Mesendoderm (in vitro differentiated cells): ENCODE measurements at regions not wholly inside any gene's neighbourhood (a gene's known extent, or its start where the extent isn't known, plus 50 kb on each side); places are given as distances from the start of the nearest gene placed in this dataset.

ENCODE experiments used
- DNase-seq: peaks from one replicate; pipeline ENCODE4 v3.0.0; 2013
- H2AK5ac ChIP-seq: 2 replicates; pipeline ENCODE4 v1.6.1; 2013; ENCODE audit warnings: low read length, inconsistent platforms
- H2BK120ac ChIP-seq: 2 replicates; pipeline ENCODE4 v1.6.1; 2013; ENCODE audit warnings: low read depth, mild to moderate bottlenecking, low read length, moderate library complexity, mixed read lengths
- H2BK15ac ChIP-seq: replicated peaks from 2 replicates; pipeline ENCODE4 v1.6.1; 2013; ENCODE audit warnings: low read depth, mild to moderate bottlenecking, moderate library complexity
- H2BK5ac ChIP-seq: 2 replicates; pipeline ENCODE4 v1.6.1; 2013; ENCODE audit warnings: low read length, inconsistent platforms
- H3K18ac ChIP-seq: 2 replicates; pipeline ENCODE4 v1.6.1; 2013; ENCODE audit warnings: mild to moderate bottlenecking, low read length, mixed read lengths
- H3K23ac ChIP-seq: one replicate; pipeline ENCODE4 v1.6.1; 2013; ENCODE audit warnings: low read length
- H3K27ac ChIP-seq: 2 replicates; pipeline ENCODE4 v1.5.1; 2013; ENCODE audit warnings: low read depth, mild to moderate bottlenecking, inconsistent platforms, low read length, moderate library complexity
- H3K27me3 ChIP-seq: 2 replicates; pipeline ENCODE4 v1.6.1; 2013; ENCODE audit warnings: low read length, control low read depth, mild to moderate bottlenecking, inconsistent platforms; ENCODE audit not compliant: insufficient read depth, poor library complexity
- H3K36me3 ChIP-seq: 2 replicates; pipeline ENCODE4 v1.6.1; 2013; ENCODE audit warnings: low read length, inconsistent platforms; ENCODE audit not compliant: control insufficient read depth, insufficient read depth
- H3K4ac ChIP-seq: one replicate; pipeline ENCODE4 v1.6.1; 2013; ENCODE audit warnings: low read depth, mild to moderate bottlenecking, low read length, moderate library complexity
- H3K4me1 ChIP-seq: 2 replicates; pipeline ENCODE4 v1.6.1; 2013; ENCODE audit warnings: low read depth, low read length, inconsistent platforms; ENCODE audit not compliant: control insufficient read depth
- H3K4me2 ChIP-seq: 2 replicates; pipeline ENCODE4 v1.6.1; 2013; ENCODE audit warnings: low read length
- H3K4me3 ChIP-seq: 2 replicates; pipeline ENCODE4 v1.5.1; 2013; ENCODE audit warnings: mild to moderate bottlenecking, low read length
- H3K56ac ChIP-seq: one replicate; pipeline ENCODE4 v1.6.1; 2013; ENCODE audit warnings: low read length
- H3K79me1 ChIP-seq: 2 replicates; pipeline ENCODE4 v1.6.1; 2013; ENCODE audit warnings: low read length, inconsistent platforms
- H3K79me2 ChIP-seq: 2 replicates; pipeline ENCODE4 v1.6.1; 2013; ENCODE audit warnings: mild to moderate bottlenecking, low read length; ENCODE audit not compliant: control insufficient read depth, insufficient read depth
- H3K9ac ChIP-seq: 2 replicates; pipeline ENCODE4 v1.6.1; 2013; ENCODE audit warnings: low read length, inconsistent platforms
- H4K5ac ChIP-seq: one replicate; pipeline ENCODE4 v1.6.1; 2013; ENCODE audit warnings: low read length
- H4K8ac ChIP-seq: one replicate; pipeline ENCODE4 v1.6.1; 2013; ENCODE audit warnings: low read depth, mild to moderate bottlenecking, control low read depth, low read length, moderate library complexity
- WGBS: extraction: QIAGEN DNeasy Blood & Tissue Kit; methylation state at CpG from one replicate; pipeline ENCODE4 v1.1.7; 2013; ENCODE audit warnings: low lambda C conversion rate, missing lambda C conversion rate; ENCODE audit not compliant: insufficient coverage; ENCODE audit errors: extremely low coverage; 5-methylcytosine and 5-hydroxymethylcytosine counted together

DNA sequence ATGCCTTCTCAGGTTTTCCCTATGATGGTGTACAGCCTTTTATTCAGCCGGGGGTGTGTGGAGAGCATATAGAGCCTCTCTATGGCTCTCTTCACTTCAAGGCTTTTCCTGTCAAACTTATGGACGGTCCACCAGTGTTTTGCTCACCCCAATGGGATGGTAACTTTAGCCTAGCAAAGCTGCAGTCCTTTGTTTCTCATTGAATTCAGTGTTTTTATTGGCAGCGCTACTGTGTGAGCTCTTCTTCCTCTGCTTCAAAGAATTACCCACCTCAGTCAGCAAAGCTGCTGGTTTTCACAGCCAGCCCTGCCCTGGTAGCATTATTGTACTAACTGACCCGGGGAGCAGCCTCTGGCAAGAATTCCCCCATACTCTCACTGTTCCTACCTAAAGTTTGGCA, 145.3 kb upstream of the RRP15 start:
- no peak overlapping the region for H2AK5ac ChIP-seq
- H3K4ac ChIP-seq = no peak overlapping the region
- H2BK15ac ChIP-seq = no peak overlapping the region
- no peaks in the 10 kb centered on the region for H3K79me2 ChIP-seq
- WGBS = no CpG with 5 or more reads among the region's 4 CpGs
- H3K79me1 ChIP-seq = no peaks in the 10 kb centered on the region
- no peak overlapping the region for H3K9ac ChIP-seq
- no peaks in the 10 kb centered on the region for H3K27me3 ChIP-seq
- no peak for DNase-seq
- no peak overlapping the region for H3K27ac ChIP-seq
- no peak overlapping the region for H3K56ac ChIP-seq
- H2BK120ac ChIP-seq = no peak overlapping the region
- no peak overlapping the region for H4K5ac ChIP-seq
- no peak overlapping the region for H4K8ac ChIP-seq
- H2BK5ac ChIP-seq = no peak overlapping the region
- no peak overlapping the region for H3K23ac ChIP-seq
- H3K18ac ChIP-seq = no peak overlapping the region
- no peaks in the 10 kb centered on the region for H3K36me3 ChIP-seq
- no peak overlapping the region for H3K4me3 ChIP-seq
- H3K4me1 ChIP-seq = no peaks in the 10 kb centered on the region
- no peak overlapping the region for H3K4me2 ChIP-seq

DNA sequence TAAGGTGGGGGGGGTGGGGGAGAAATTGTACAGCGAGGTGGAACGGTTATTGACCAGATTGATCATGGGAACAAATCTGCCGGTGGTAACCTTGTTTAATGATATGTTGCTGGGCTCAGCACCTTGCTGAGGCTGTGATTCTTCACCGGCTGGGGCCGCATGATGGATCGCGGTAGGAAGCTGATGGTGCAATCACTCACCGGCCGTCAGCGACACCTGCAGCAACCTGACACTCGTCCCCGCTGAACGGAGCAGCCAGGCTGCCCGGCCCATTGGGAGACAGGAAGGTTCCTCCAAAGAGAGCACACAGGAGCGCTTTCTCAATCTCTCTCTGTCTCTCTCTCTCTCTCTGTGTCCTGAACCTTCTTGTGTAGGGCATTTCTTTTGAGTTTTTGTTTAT, 128.5 kb upstream of the RRP15 start:
- Histone ChIP-seq H3K18ac (no peak overlapping the region), H4K5ac (no peak overlapping the region), H3K79me1 (no peaks in the 10 kb centered on the region), H3K56ac (no peak overlapping the region), H3K79me2 (no peaks in the 10 kb centered on the region), H3K27me3 (no peaks in the 10 kb centered on the region), H3K9ac (no peak overlapping the region), H2BK5ac (no peak overlapping the region), H3K23ac (no peak overlapping the region), H3K4me1 (no peaks in the 10 kb centered on the region), H2AK5ac (no peak overlapping the region), H3K27ac (no peak overlapping the region), H2BK120ac (no peak overlapping the region), H4K8ac (no peak overlapping the region), H3K4me3 (no peak overlapping the region), H3K36me3 (no peaks in the 10 kb centered on the region), H2BK15ac (no peak overlapping the region), H3K4me2 (no peak overlapping the region), H3K4ac (no peak overlapping the region)
- WGBS = no CpG with 5 or more reads among the region's 15 CpGs
- DNase-seq = peak; percentile 72

DNA sequence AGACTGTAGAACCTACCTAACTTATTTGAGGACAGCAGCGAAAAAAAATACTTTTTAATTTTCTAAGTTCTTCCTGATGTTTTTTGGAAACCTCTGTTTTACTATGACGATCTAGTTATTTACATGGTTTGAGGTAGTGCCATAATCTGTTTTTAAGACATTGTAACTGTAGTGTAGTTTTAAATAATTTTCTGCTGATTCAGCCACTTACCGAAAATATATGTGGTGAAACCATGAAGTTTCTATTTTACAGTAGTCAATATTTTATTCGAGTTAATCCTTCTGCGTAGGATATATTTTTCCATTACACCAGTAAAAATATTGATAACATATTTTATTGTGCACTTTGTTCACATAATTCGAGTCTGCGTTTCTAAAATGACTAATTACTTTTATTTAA, 121.7 kb upstream of the RRP15 start:
- Histone ChIP-seq H3K9ac (no peak overlapping the region), H3K4me1 (no peaks in the 10 kb centered on the region), H3K27me3 (no peaks in the 10 kb centered on the region), H3K56ac (no peak overlapping the region), H3K27ac (no peak overlapping the region), H3K18ac (no peak overlapping the region), H3K36me3 (no peaks in the 10 kb centered on the region), H4K8ac (no peak overlapping the region), H3K23ac (no peak overlapping the region), H3K4me3 (no peak overlapping the region), H3K4ac (no peak overlapping the region), H2BK15ac (no peak overlapping the region), H3K79me1 (no peaks in the 10 kb centered on the region), H3K79me2 (no peaks in the 10 kb centered on the region), H4K5ac (no peak overlapping the region), H2BK5ac (no peak overlapping the region), H2AK5ac (no peak overlapping the region), H3K4me2 (no peak overlapping the region), H2BK120ac (no peak overlapping the region)
- WGBS = no CpG with 5 or more reads among the region's 7 CpGs
- DNase-seq = no peak

GRCh38 chr1:218164111-218164929, 120.8 kb upstream of the RRP15 start:
- Histone ChIP-seq H2AK5ac (no peak overlapping the region), H3K79me2 (no peaks in the 10 kb centered on the region), H3K4me3 (peak overlapping the region; percentile 67), H2BK120ac (peak overlapping the region; percentile 18), H3K4me1 (no peaks in the 10 kb centered on the region), H3K18ac (peak overlapping the region; percentile 98), H3K9ac (peak overlapping the region; percentile 65), H2BK15ac (peak overlapping the region; percentile 15), H3K79me1 (no peaks in the 10 kb centered on the region), H4K8ac (no peak overlapping the region), H3K27me3 (no peaks in the 10 kb centered on the region), H3K36me3 (no peaks in the 10 kb centered on the region), H2BK5ac (no peak overlapping the region), H3K4me2 (peak overlapping the region; percentile 88), H3K4ac (no peak overlapping the region), H3K23ac (no peak overlapping the region), H3K56ac (peak overlapping the region; percentile 87), H3K27ac (no peak overlapping the region), H4K5ac (no peak overlapping the region)
- WGBS = no CpG with 5 or more reads among the region's 68 CpGs
- DNase-seq = peak; percentile 73

DNA sequence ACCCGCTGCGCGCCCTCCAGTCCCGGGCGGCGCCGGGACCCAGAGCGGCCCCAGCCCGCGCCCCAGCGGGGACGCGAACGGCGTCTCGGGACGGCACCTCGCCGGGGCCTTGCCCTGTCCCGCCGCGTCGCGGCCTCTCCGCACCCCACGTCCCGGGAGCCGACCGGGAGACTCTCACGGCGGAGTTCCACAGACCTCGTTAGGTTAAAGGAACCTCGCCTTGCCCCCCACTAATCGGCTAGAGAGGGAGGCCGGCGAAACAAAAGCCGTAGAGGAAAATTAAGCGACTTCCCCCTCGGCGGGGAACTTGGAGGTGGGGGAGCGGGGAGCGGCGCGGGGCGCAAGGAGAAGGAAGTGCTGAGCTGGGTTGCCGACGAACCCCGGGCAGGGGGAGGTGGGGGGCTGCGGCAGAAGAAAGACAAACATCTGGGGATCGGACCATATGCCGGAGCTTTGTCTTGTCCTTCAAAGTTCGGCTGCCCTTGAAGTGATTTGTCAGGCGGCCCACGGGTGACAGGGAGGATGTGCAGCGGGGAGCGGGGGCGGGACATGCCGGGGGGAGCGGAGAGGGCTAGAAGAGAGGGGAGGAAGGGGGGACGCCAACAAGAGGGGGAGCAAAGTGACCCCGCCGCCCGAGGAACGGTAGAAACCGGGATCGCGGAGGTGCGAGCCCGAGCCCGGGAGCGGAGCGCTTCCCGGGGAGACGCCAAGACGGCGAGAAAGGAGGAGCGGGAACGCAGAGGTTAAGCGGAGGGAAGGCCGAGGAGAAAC, 120.0 kb upstream of the RRP15 start:
- Histone ChIP-seq H3K18ac (peak overlapping the region; percentile 98), H4K8ac (no peak overlapping the region), H3K23ac (peak overlapping the region; percentile 30), H4K5ac (no peak overlapping the region), H3K4me1 (no peaks in the 10 kb centered on the region), H3K27me3 (no peaks in the 10 kb centered on the region), H3K27ac (no peak overlapping the region), H3K79me2 (no peaks in the 10 kb centered on the region), H3K79me1 (no peaks in the 10 kb centered on the region), H3K4me3 (peak overlapping the region; percentile 67), H3K56ac (peak overlapping the region; percentile 87), H3K36me3 (no peaks in the 10 kb centered on the region), H3K4ac (no peak overlapping the region), H3K9ac (peak overlapping the region; percentile 65), H2AK5ac (no peak overlapping the region), H2BK120ac (peak overlapping the region; percentile 18), H3K4me2 (peak overlapping the region; percentile 88), H2BK5ac (no peak overlapping the region), H2BK15ac (no peak overlapping the region)
- peak; percentile 57 for DNase-seq
- WGBS = no CpG with 5 or more reads among the region's 80 CpGs
